Right atrium auricular region (tissue), 2 donors: ENCODE measurements at regions not wholly inside any gene's neighbourhood (a gene's known extent, or its start where the extent isn't known, plus 50 kb on each side); places are given as distances from the start of the nearest gene placed in this dataset.

Experiments
- DNase-seq: peaks from one replicate; pipeline ENCODE4 v3.0.0-alpha.2; 2019; ENCODE audit warnings: low spot score
- H3K27ac ChIP-seq, 2 donors: fragments of 200-600 bp; sonication (generic); 1 replicate in 1 of 2; 2 replicates in 1 of 2; pipeline ENCODE4 v1.5.1; 2016 to 2019
- H3K27me3 ChIP-seq, 2 donors: fragments of 200-600 bp; sonication (generic); one replicate each; pipeline versions ENCODE4 v1.5.1 to v1.6.0; 2017 to 2019
- H3K36me3 ChIP-seq: fragments of 200-600 bp; sonication (generic); one replicate; pipeline ENCODE4 v1.5.1; 2016
- H3K4me1 ChIP-seq, 2 donors: fragments of 200-600 bp; sonication (generic); one replicate each; pipeline versions ENCODE4 v1.5.1 to v1.6.0; 2017 to 2019
- H3K4me3 ChIP-seq, 2 donors: fragments of 200-600 bp; sonication (generic); 1 replicate in 1 of 2; 2 replicates in 1 of 2; pipeline ENCODE4 v1.5.1; 2017 to 2019; ENCODE audit warnings: mild to moderate bottlenecking in 1 of 2, moderate library complexity in 1 of 2
- H3K9me3 ChIP-seq, 2 donors: fragments of 200-600 bp; sonication (generic); one replicate each; pipeline ENCODE4 v1.5.1; 2019
- CTCF ChIP-seq, 2 donors: fragments of 200-600 bp; sonication (generic); IDR thresholded peaks; one replicate each; pipeline ENCODE4 v1.5.1; 2019; ENCODE audit warnings: antibody characterized with exemption in 2 of 2

DNA sequence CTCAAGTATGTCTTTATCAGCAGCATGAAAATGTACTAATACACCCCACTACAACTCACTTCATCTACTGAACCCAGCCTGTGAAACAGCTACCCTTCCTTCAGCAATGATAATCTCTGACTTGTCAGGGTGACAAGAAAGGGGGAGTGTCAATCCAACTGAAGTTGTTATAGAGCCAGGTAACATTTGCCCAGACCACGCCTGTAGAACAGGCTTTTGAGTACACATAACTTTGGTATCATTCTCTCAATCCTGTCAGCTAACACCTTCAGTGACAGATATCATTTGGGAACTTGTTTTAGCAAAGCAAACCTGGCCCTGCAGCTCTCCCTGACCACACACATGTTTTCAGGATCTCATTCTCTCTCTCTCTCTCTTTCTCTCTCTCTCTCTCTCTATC is 592.2 kb downstream of the SMARCA1 start:
- H3K27ac ChIP-seq, result no peak overlapping the region
- no peak for TF ChIP-seq CTCF (IDR thresholded peaks at IDR 0.05)
- H3K4me3 ChIP-seq, result no peak overlapping the region
- H3K9me3 ChIP-seq, result no peaks in the 10 kb centered on the region
- H3K27me3 ChIP-seq, result no peaks in the 10 kb centered on the region
- H3K36me3 ChIP-seq, result no peaks in the 10 kb centered on the region
- no peak for DNase-seq
- H3K4me1 ChIP-seq, result no peaks in the 10 kb centered on the region

DNA sequence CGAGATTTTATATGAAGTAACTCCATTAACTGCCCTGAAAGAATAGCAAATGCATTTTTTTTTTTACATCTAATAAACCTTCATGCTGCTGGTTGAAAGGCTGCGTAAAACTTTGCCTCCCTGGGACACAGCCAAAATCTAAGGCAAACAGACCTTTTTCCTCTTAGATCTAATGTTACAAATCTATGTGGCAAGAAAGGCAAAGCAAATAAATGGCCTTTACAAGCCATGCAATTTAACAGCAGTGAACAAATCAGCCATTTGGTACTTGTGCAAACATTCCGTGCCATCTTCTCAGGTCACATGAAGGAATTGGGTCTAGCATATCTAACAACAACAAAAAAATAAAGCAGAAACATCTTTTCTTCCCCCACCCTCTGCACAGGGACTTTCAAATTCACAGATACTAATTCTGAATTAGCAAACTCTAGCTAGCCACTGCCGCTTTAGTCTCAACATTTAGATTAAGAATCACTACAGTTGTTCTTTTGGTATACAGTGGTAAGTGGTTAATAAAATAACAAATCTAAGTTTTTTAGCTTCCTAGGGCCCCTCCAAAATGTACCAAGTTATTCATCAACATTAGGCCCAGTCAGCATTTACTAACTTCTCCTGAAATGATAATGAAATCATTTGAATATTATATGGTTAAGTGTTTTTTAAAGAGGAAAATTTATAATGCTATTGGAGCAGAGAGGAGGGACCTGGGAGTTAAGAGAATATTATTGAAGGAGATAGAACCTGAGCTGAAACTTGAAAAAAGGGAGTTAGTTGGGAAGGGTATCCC is 593.8 kb downstream of the SMARCA1 start:
- H3K9me3 ChIP-seq, result no peaks in the 10 kb centered on the region
- H3K27ac ChIP-seq, result no peak overlapping the region
- H3K27me3 ChIP-seq, result no peaks in the 10 kb centered on the region
- no peaks in the 10 kb centered on the region for H3K36me3 ChIP-seq
- no peak for TF ChIP-seq CTCF (IDR thresholded peaks at IDR 0.05)
- H3K4me3 ChIP-seq, result no peak overlapping the region
- no peaks in the 10 kb centered on the region for H3K4me1 ChIP-seq
- DNase-seq, result no peak

DNA sequence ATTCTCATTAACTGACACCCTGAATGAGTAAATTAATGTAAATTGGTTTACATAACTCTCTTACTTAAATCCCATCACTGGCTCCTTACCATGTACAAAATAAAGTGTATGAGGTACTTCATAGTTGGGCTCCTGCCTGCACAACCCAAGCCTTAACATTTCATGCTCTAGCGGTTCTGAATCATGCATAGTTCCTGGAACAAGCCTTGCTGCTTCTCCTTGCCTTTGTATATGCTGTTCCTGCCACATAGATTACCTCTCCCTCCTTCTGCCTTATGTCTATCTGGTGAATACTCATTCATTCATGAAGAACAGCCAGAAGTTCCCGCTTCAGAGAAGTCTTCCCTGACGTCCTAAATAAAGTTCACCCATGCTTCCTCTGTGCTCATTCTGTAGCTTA is 594.7 kb downstream of the SMARCA1 start:
- H3K4me1 ChIP-seq, result no peaks in the 10 kb centered on the region
- no peaks in the 10 kb centered on the region for H3K9me3 ChIP-seq
- DNase-seq, result no peak
- H3K27ac ChIP-seq, result no peak overlapping the region
- H3K27me3 ChIP-seq, result no peaks in the 10 kb centered on the region
- H3K4me3 ChIP-seq, result no peak overlapping the region
- H3K36me3 ChIP-seq, result no peaks in the 10 kb centered on the region
- no peak for TF ChIP-seq CTCF (IDR thresholded peaks at IDR 0.05)

DNA sequence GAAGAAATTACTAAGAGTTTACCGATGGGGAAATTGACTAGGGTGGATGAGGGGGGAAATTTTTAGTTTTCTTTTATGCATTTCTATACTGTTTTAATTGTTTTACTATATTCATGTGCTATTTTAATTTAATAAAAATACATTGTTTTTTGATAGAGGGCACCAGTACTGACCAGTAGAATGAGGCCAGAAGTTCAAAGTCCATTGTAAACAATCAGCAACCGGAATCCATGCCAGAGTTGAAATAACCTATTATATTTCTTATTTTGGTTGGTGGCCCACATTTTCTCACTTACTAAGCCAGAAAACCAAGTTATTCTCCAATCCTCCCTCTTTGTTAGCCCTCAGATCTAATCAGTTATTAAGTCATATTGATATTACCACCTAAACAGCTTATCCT is 595.9 kb downstream of the SMARCA1 start:
- Histone ChIP-seq H3K9me3 (no peaks in the 10 kb centered on the region), H3K4me1 (no peaks in the 10 kb centered on the region), H3K4me3 (no peak overlapping the region), H3K36me3 (no peaks in the 10 kb centered on the region), H3K27me3 (no peaks in the 10 kb centered on the region), H3K27ac (no peak overlapping the region)
- no peak for TF ChIP-seq CTCF (IDR thresholded peaks at IDR 0.05)
- no peak for DNase-seq

DNA sequence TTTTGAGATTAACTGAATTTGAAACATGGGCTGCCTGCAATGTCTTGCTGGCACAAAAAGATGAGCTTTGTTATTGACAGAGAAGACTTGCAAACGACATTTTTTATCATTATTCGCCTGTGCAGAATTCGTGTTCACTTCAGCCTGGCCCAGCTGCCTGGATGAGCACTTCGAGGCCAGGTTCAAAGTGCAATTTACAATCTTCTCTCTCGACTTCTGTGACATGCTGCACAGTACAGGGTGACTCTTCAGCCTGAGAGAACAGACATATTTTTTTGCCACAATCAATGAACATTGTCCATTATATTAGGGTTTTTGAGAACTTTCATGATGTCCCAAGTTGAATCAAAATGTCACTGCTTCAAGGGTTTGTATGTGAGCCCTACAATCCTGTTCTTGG is 616.5 kb downstream of the SMARCA1 start:
- H3K36me3 ChIP-seq, result no peaks in the 10 kb centered on the region
- H3K4me1 ChIP-seq, result no peaks in the 10 kb centered on the region
- TF ChIP-seq CTCF (IDR thresholded peaks at IDR 0.05), result no peak
- DNase-seq, result no peak
- H3K27me3 ChIP-seq, result no peaks in the 10 kb centered on the region
- no peak overlapping the region for H3K4me3 ChIP-seq
- H3K27ac ChIP-seq, result no peak overlapping the region
- H3K9me3 ChIP-seq, result no peaks in the 10 kb centered on the region

DNA sequence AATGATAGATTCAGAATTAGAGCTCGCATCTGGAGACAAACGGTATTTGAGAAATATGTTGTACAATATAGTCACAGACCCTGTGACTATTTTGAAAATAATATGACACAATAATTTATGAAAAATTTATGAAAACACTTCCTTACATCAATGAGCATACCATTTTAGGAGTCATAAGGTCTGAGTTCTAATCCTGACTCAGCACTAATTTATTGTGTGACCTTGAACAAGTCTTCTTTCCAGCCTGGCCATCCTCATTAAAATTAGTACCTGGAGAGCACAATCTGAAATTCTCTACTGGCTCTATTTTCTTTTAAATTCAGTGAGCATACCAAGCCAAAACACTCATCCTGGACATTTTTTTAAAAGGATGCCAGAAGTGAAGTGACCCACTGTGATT is 622.3 kb downstream of the SMARCA1 start:
- H3K9me3 ChIP-seq, result no peaks in the 10 kb centered on the region
- no peaks in the 10 kb centered on the region for H3K4me1 ChIP-seq
- no peak for TF ChIP-seq CTCF (IDR thresholded peaks at IDR 0.05)
- no peaks in the 10 kb centered on the region for H3K27me3 ChIP-seq
- no peak overlapping the region for H3K27ac ChIP-seq
- no peaks in the 10 kb centered on the region for H3K36me3 ChIP-seq
- no peak overlapping the region for H3K4me3 ChIP-seq
- no peak for DNase-seq
